A549 (cell line): ENCODE measurements at regions not wholly inside any gene's neighbourhood (a gene's known extent, or its start where the extent isn't known, plus 50 kb on each side); places are given as distances from the start of the nearest gene placed in this dataset.

Experiments used
- ATAC-seq, 2 experiments: fragments of 200-7000 bp in 1 of 2; fragments of >200 bp in 1 of 2; cut with Nextera tagmentation in 1 of 2; cut with Tn5 transposase in 1 of 2; 3 replicates each; pipeline versions ENCODE4 v1.8.0 to v1.9.1; 2018 to 2020; ENCODE audit warnings: mild to moderate bottlenecking in 1 of 2, moderate library complexity in 1 of 2
- CTCF ChIA-PET: fragments of 300-600 bp; sonication (Branson Sonifier 250); formaldehyde crosslinking; extraction: SDS; loops from one replicate; lab custom pipeline; 2021; ENCODE audit warnings: antibody characterized with exemption, inconsistent platforms; lab: Yijun Ruan, JAX
- POLR2A ChIA-PET: fragments of 350-600 bp; formaldehyde crosslinking; extraction: SDS; loops from one replicate; lab custom pipeline; 2021; ENCODE audit warnings: antibody characterized with exemption, inconsistent platforms; lab: Yijun Ruan, JAX
- DNase-seq, 2 experiments: peaks; one replicate each; pipeline versions ENCODE4 v3.0.0 to v3.0.0-alpha.2; 2011 to 2016; ENCODE audit warnings: low read depth in 1 of 2, low spot score in 1 of 2
- FAIRE-seq: peaks from 2 replicates; lab custom pipeline; 2011; peaks lifted over from hg19 to GRCh38; lab: Jason Lieb, UNC
- H3K27ac ChIP-seq, 2 experiments: fragments of >200 bp; sonication (Bioruptor Twin); formaldehyde crosslinking; 3 replicates each; pipeline ENCODE4 v1.5.1; 2016 to 2017
- H3K4me1 ChIP-seq: fragments of >200 bp; sonication (Bioruptor Twin); formaldehyde crosslinking; 3 replicates; pipeline ENCODE4 v1.6.1; 2016
- H3K4me2 ChIP-seq: fragments of >200 bp; sonication (Bioruptor Twin); formaldehyde crosslinking; 3 replicates; pipeline ENCODE4 v1.6.1; 2016
- H3K4me3 ChIP-seq: fragments of >200 bp; sonication (Bioruptor Twin); formaldehyde crosslinking; 3 replicates; pipeline ENCODE4 v1.5.1; 2016
- H3K9me3 ChIP-seq: fragments of >200 bp; sonication (Bioruptor Twin); formaldehyde crosslinking; 3 replicates; pipeline ENCODE4 v1.6.1; 2016
- CBX2 ChIP-seq: fragments of 200-600 bp; sonication (generic); IDR thresholded peaks from 2 replicates; pipeline ENCODE4 v1.6.1; 2016; ENCODE audit warnings: low read depth, mild to moderate bottlenecking, borderline replicate concordance
- CHD2 ChIP-seq: fragments of 150-350 bp; IDR thresholded peaks from 2 replicates; pipeline ENCODE4 v1.6.1; 2014; ENCODE audit warnings: low read length; ENCODE audit not compliant: partially characterized antibody
- E2F6 ChIP-seq: IDR thresholded peaks from 2 replicates; pipeline ENCODE4 v1.6.1; 2012; ENCODE audit warnings: low read depth, borderline replicate concordance
- EHF ChIP-seq: fragments of 250-450 bp; sonication (Bioruptor Pico); IDR thresholded peaks from 2 replicates; pipeline ENCODE4 v1.5.0; 2020; ENCODE audit warnings: mild to moderate bottlenecking
- EHMT2 ChIP-seq: fragments of 200-600 bp; sonication (generic); IDR thresholded peaks from 2 replicates; pipeline ENCODE4 v1.6.1; 2016; ENCODE audit warnings: antibody characterized with exemption, low read depth, mild to moderate bottlenecking, moderate library complexity
- EP300 ChIP-seq, 2 experiments: fragments of >200 bp; sonication (Bioruptor Twin); formaldehyde crosslinking; IDR thresholded peaks; 2 replicates in 1 of 2; 3 replicates in 1 of 2; pipeline ENCODE4 v1.6.1; 2016 to 2017
- ESRRA ChIP-seq: fragments of 150-350 bp; IDR thresholded peaks from 2 replicates; pipeline ENCODE4 v1.6.1; 2014; ENCODE audit warnings: mild to moderate bottlenecking, low read length, borderline replicate concordance
- HEYL ChIP-seq: fragments of 250-450 bp; sonication (Bioruptor Pico); IDR thresholded peaks from 2 replicates; pipeline ENCODE4 v1.8.0; 2021; ENCODE audit warnings: mild to moderate bottlenecking, moderate library complexity
- HOXA7 ChIP-seq: fragments of 250-450 bp; sonication (Bioruptor Pico); IDR thresholded peaks from 2 replicates; pipeline ENCODE4 v1.5.0; 2020; ENCODE audit warnings: mild to moderate bottlenecking, moderate library complexity
- HOXB13 ChIP-seq: fragments of 250-450 bp; sonication (Bioruptor Pico); IDR thresholded peaks from 2 replicates; pipeline ENCODE4 v1.5.0; 2020; ENCODE audit warnings: low read depth, mild to moderate bottlenecking, moderate library complexity
- HOXB5 ChIP-seq: fragments of 250-450 bp; sonication (Bioruptor Pico); IDR thresholded peaks from 2 replicates; pipeline ENCODE4 v1.5.0; 2020; ENCODE audit warnings: mild to moderate bottlenecking, moderate library complexity
- JUNB ChIP-seq: fragments of >200 bp; sonication (Bioruptor Twin); formaldehyde crosslinking; IDR thresholded peaks from 2 replicates; pipeline ENCODE4 v1.6.1; 2016
- MAX ChIP-seq: IDR thresholded peaks from 2 replicates; pipeline ENCODE4 v1.6.1; 2012
- MYC ChIP-seq: IDR thresholded peaks from 2 replicates; pipeline ENCODE4 v1.6.1; 2012; ENCODE audit warnings: mild to moderate bottlenecking, inconsistent platforms, low read length, improper control_type of control experiment, borderline replicate concordance
- POLR2A ChIP-seq: IDR thresholded peaks from 2 replicates; pipeline ENCODE4 v1.6.1; 2012; ENCODE audit warnings: mild to moderate bottlenecking, low read length
- RAD21 ChIP-seq, 2 experiments: fragments of >200 bp in 1 of 2; sonication (Bioruptor Twin) in 1 of 2; formaldehyde crosslinking in 1 of 2; IDR thresholded peaks in 1 of 2; conservative IDR thresholded peaks in 1 of 2; 2 replicates in 1 of 2; 3 replicates in 1 of 2; pipeline ENCODE4 v1.6.1; 2012 to 2018; ENCODE audit warnings: inconsistent platforms in 1 of 2
- REST ChIP-seq: fragments of 200-600 bp; sonication (generic); IDR thresholded peaks from 2 replicates; pipeline ENCODE4 v1.6.1; 2016; ENCODE audit warnings: antibody characterized with exemption, mild to moderate bottlenecking, moderate library complexity
- RFX5 ChIP-seq: fragments of 450-650 bp; IDR thresholded peaks from 2 replicates; pipeline ENCODE4 v1.7.1; 2014; ENCODE audit warnings: antibody characterized with exemption, mild to moderate bottlenecking, moderate library complexity
- SMC3 ChIP-seq: fragments of >200 bp; sonication (Bioruptor Twin); formaldehyde crosslinking; IDR thresholded peaks from 3 replicates; pipeline ENCODE4 v1.6.1; 2018; ENCODE audit warnings: inconsistent platforms
- TFCP2L1 ChIP-seq: fragments of 250-450 bp; sonication (Bioruptor Pico); IDR thresholded peaks from 2 replicates; pipeline ENCODE4 v1.5.0; 2021; ENCODE audit warnings: mild to moderate bottlenecking
- ZFP36 ChIP-seq: fragments of 450-650 bp; IDR thresholded peaks from 2 replicates; pipeline ENCODE4 v1.6.1; 2014; ENCODE audit warnings: borderline replicate concordance; ENCODE audit not compliant: partially characterized antibody
- WGBS: methylation state at CpG from one replicate; pipeline ENCODE4 v1.1.6; 2017; ENCODE audit errors: missing lambda C conversion rate; 5-methylcytosine and 5-hydroxymethylcytosine counted together
- TF ChIP-seq, protein P1 (sequence below): fragments of 450-650 bp; IDR thresholded peaks from 2 replicates; pipeline ENCODE4 v1.6.1; 2014; ENCODE audit warnings: antibody characterized with exemption
- TF ChIP-seq, protein P2 (sequence below): IDR thresholded peaks from 2 replicates; pipeline ENCODE4 v1.6.1; 2012

DNA sequence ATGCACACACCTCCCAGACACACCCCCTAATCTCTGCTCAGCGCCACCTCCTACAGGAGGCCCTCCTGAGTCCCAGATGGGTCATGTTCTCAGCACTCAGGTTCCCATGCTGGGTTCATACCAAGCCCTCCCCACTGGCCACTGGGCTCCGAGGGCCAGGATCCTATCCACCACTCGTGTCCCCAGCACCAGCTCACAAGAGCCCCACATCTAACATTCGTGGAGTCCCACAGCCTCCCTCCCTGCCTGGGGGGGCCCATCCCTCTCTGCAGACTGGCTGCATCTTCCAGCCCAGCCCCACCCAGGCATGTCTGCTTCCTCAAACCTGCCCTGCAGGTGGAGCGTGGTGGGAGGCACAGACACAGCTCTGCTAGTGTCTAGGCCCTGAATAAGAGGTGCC lies 227.4 kb downstream of the TUBA3C start:
- no peak for DNase-seq
- Histone ChIP-seq H3K4me1 (no peaks in the 10 kb centered on the region), H3K9me3 (no peaks in the 10 kb centered on the region), H3K4me3 (no peak overlapping the region), H3K27ac (no peak overlapping the region)
- FAIRE-seq: no peak
- ChIA-PET CTCF (no interaction called here), POLR2A (interaction anchor here (0.5 kb wide), 1 partner anchor 475 kb away, joined by 3 read pairs; no protein-coding TSS in a partner anchor)
- no CpG with 5 or more reads among the region's 5 CpGs for WGBS
- no peak for TF ChIP-seq TFCP2L1
- TF ChIP-seq SMC3: no peak
- TF ChIP-seq RFX5: no peak
- TF ChIP-seq JUNB: no peak
- no peak for TF ChIP-seq ZFP36
- no peak for TF ChIP-seq HOXA7 (CRISPR knock-in tag)
- no peak for TF ChIP-seq HOXB13 (CRISPR knock-in tag)
- TF ChIP-seq POLR2A: no peak
- TF ChIP-seq, all 56 proteins: peak for 0
- no peak for ATAC-seq
- H3K4me2 ChIP-seq: no peak overlapping the region

- WGBS: 7% methylated on average over 6 of the region's 8 CpGs
- DNase-seq (no peak), FAIRE-seq (no peak), ATAC-seq (no peak)
- H3K4me1 ChIP-seq: no peaks in the 10 kb centered on the region
- H3K27ac ChIP-seq: no peak overlapping the region
- POLR2A ChIA-PET: interaction anchor here (0.5 kb wide), 1 partner anchor 475 kb away, joined by 3 read pairs; no protein-coding TSS in a partner anchor
- no peak overlapping the region for H3K4me3 ChIP-seq
- H3K9me3 ChIP-seq: no peaks in the 10 kb centered on the region
- no peak overlapping the region for H3K4me2 ChIP-seq
- no peak for TF ChIP-seq RAD21 (conservative IDR thresholded peaks at IDR 0.05 in 1 of 2, IDR thresholded peaks at IDR 0.05 in 1 of 2)
- no peak for TF ChIP-seq MYC
- TF ChIP-seq, protein P1, sequence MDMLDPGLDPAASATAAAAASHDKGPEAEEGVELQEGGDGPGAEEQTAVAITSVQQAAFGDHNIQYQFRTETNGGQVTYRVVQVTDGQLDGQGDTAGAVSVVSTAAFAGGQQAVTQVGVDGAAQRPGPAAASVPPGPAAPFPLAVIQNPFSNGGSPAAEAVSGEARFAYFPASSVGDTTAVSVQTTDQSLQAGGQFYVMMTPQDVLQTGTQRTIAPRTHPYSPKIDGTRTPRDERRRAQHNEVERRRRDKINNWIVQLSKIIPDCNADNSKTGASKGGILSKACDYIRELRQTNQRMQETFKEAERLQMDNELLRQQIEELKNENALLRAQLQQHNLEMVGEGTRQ: no peak
- no peak for TF ChIP-seq TFCP2L1
- TF ChIP-seq CHD2: no peak
- TF ChIP-seq, all 56 proteins: peak for 0
- CTCF ChIA-PET: no interaction called here
These were observed 228.3 kb downstream of the TUBA3C start for GRCh38 chr13:18953139-18953930.

DNA sequence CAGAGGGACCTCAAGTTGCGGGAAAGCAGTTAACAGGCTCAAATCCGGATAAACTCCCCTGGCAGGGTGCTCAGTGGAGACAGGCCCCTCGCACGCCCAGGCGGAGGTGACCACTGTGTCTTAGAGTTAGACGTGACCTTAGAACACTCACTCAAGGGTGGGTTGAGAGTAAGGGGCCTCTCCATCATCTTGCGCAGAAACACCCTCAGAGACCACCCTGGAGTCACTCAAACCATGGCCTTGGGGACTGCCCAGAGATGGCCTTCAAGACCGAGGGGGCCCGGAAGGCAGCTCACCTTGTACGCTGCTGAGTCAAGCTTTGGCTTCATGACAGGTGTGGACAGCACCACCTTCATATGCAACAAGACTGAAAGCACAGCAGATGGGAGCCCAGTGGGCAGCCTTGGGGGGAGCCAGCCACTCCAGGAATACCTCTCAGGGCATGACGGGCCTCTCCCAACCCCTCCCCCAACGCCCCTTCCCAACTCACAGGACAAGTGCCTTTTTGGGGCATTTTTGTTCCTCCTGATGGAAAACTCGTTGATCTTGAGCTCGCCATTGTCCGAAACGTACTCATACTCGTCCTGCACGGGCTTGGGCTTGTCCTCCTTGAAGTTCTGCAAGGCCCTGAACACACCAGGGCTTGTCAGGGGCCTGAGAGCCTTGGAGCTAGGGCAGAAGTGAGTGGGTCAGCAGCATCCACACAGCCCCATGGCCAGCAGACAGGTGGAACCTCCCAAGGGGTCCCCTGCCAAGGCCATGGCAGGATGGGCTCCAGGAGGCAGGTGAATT lies 229.2 kb downstream of the TUBA3C start:
- POLR2A ChIA-PET: no interaction called here
- TF ChIP-seq HEYL (no peak), RAD21 (conservative IDR thresholded peaks at IDR 0.05 in 1 of 2, IDR thresholded peaks at IDR 0.05 in 1 of 2) (no peak), RFX5 (no peak), HOXB5 (CRISPR knock-in tag) (no peak), EP300 (IDR thresholded peaks at IDR 0.05) (no peak), ESRRA (no peak), MAX (no peak), SMC3 (no peak), TFCP2L1 (no peak), REST (no peak), ZFP36 (no peak), HOXA7 (CRISPR knock-in tag) (no peak), CBX2 (no peak), EHMT2 (no peak), HOXB13 (CRISPR knock-in tag) (no peak), E2F6 (no peak), EHF (no peak)
- TF ChIP-seq, protein P2, sequence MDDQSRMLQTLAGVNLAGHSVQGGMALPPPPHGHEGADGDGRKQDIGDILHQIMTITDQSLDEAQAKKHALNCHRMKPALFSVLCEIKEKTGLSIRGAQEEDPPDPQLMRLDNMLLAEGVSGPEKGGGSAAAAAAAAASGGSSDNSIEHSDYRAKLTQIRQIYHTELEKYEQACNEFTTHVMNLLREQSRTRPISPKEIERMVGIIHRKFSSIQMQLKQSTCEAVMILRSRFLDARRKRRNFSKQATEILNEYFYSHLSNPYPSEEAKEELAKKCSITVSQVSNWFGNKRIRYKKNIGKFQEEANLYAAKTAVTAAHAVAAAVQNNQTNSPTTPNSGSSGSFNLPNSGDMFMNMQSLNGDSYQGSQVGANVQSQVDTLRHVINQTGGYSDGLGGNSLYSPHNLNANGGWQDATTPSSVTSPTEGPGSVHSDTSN: no peak
- TF ChIP-seq, protein P1: no peak
- H3K4me1 ChIP-seq: no peaks in the 10 kb centered on the region
- ATAC-seq: no peak
- no peaks in the 10 kb centered on the region for H3K9me3 ChIP-seq
- CTCF ChIA-PET: no interaction called here
- no peak for FAIRE-seq
- H3K4me2 ChIP-seq: no peak overlapping the region
- H3K4me3 ChIP-seq: no peak overlapping the region
- DNase-seq: no peak
- 0% methylated on average over 2 of the region's 18 CpGs for WGBS
- no peak overlapping the region for H3K27ac ChIP-seq
